HFF-Myc (cell line): ENCODE measurements at regions not wholly inside any gene's neighbourhood (a gene's known extent, or its start where the extent isn't known, plus 50 kb on each side); places are given as distances from the start of the nearest gene placed in this dataset.
"Not testable (repeated sequence)": the region's sequence is repeated elsewhere in the genome, so short reads cannot be mapped to it uniquely, and the experiment has no call there.

Source experiments
- DNase-seq: peaks from one replicate; pipeline ENCODE4 v3.0.0-alpha.2; 2011; ENCODE audit warnings: low read depth; ENCODE audit errors: extremely low read depth
- H3K4me3 ChIP-seq: replicated peaks from 2 replicates; pipeline ENCODE4 v1.5.1; 2011; ENCODE audit warnings: low read depth, mild to moderate bottlenecking, control low read depth, low read length
- TF ChIP-seq, protein P1 (sequence below): IDR thresholded peaks from 2 replicates; pipeline ENCODE4 v1.5.1; 2012; ENCODE audit warnings: mild to moderate bottlenecking, low read depth, low read length, control low read depth; ENCODE audit errors: missing control alignments

- no peak for DNase-seq
- H3K4me3 ChIP-seq = no peak overlapping the region
- TF ChIP-seq, protein P1, sequence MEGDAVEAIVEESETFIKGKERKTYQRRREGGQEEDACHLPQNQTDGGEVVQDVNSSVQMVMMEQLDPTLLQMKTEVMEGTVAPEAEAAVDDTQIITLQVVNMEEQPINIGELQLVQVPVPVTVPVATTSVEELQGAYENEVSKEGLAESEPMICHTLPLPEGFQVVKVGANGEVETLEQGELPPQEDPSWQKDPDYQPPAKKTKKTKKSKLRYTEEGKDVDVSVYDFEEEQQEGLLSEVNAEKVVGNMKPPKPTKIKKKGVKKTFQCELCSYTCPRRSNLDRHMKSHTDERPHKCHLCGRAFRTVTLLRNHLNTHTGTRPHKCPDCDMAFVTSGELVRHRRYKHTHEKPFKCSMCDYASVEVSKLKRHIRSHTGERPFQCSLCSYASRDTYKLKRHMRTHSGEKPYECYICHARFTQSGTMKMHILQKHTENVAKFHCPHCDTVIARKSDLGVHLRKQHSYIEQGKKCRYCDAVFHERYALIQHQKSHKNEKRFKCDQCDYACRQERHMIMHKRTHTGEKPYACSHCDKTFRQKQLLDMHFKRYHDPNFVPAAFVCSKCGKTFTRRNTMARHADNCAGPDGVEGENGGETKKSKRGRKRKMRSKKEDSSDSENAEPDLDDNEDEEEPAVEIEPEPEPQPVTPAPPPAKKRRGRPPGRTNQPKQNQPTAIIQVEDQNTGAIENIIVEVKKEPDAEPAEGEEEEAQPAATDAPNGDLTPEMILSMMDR = no peak
Observed at GRCh38 chr15:26001201-26001600, 138.1 kb upstream of the ATP10A start.

GRCh38 chr15:25993506-25993905 lies 130.4 kb upstream of the ATP10A start:
- TF ChIP-seq, protein P1 = no peak
- no peak overlapping the region for H3K4me3 ChIP-seq
- DNase-seq = no peak

GRCh38 chr15:25990220-25990619 lies 127.1 kb upstream of the ATP10A start:
- DNase-seq = no peak
- TF ChIP-seq, protein P1 = no peak
- no peak overlapping the region for H3K4me3 ChIP-seq

DNA sequence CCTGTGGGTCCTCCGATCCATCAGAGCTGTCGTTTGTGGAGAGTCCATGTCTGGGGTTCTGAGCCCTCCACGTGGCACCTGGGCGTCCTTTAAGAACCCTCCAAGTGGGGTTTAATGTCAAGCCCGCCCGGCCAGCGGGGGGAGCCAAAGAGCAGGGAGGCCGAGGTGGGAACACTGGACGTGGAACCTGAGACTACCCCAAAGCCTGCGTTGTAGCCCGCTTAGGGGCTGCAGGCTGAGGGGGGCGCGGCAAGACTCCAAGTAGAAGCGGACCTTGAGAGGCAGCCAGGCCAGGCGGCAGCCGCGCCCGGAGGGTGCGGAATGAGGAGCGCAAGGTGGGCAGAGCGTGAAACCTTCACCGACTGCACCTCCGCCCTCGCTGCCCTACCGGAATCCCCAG lies 126.2 kb upstream of the ATP10A start:
- no peak for DNase-seq
- H3K4me3 ChIP-seq = no peak overlapping the region

GRCh38 chr15:25988716-25989115 lies 125.6 kb upstream of the ATP10A start:
- DNase-seq, H3K4me3 ChIP-seq: not testable (repeated sequence)

More for the DNA sequence above, 126.2 kb upstream of the ATP10A start:
- TF ChIP-seq, protein P1 = peak; percentile 10

DNA sequence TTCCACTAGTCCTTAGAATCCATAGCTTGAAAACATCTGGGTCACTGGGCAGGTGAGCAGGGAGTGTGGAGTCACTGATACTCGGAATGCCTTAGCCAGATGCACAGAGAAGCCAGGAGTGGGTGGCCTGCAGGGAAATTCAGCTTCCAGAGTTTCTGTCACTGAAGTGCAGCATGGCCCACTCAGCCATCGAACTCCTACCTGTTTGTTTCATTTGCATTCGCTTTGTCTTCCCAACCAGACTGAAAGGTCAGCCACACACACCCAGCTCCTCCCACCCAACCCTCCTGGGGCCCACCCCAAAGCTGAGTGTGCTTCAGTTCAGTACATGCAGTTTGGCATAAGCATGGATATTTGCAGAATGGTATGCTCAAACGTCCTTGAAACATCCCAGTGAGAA lies 124.5 kb upstream of the ATP10A start:
- TF ChIP-seq, protein P1 = no peak
- DNase-seq = no peak
- H3K4me3 ChIP-seq = no peak overlapping the region

DNA sequence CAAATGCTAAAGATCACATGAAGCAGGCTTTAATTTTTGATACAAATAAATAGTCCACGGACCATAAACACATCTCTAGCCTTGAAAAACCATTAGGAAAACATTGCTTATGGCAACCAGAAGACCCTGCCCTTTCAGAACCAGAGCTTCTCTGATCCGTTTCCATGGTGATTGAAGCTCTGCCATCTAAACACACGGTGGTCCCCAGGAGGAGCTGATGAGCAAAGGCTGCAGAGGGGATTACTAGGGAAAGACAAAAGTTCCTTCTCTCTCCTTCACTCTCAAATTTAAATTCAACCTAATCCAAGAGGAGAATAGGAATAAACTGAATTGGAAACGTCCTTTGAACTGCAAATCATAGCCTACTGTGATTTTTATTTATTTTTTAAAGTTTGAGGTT lies 122.0 kb upstream of the ATP10A start:
- TF ChIP-seq, protein P1 = no peak
- H3K4me3 ChIP-seq = no peak overlapping the region

More for the DNA sequence above, 122.0 kb upstream of the ATP10A start:
- no peak for DNase-seq
